GM12878 (cell line): ENCODE measurements at regions not wholly inside any gene's neighbourhood (a gene's known extent, or its start where the extent isn't known, plus 50 kb on each side); places are given as distances from the start of the nearest gene placed in this dataset.

Experiments used
- CTCF ChIP-seq, 3 experiments: IDR thresholded peaks in 2 of 3; conservative IDR thresholded peaks in 1 of 3; 2 replicates each; pipeline ENCODE4 v1.5.1; 2011; ENCODE audit warnings: low read depth in 3 of 3, low read length in 3 of 3, mild to moderate bottlenecking in 3 of 3, control low read depth in 2 of 3, moderate library complexity in 2 of 3, inconsistent platforms in 1 of 3, mixed read lengths in 1 of 3; ENCODE audit not compliant: control insufficient read depth in 2 of 3, insufficient read depth in 1 of 3; ENCODE audit errors: extremely low read depth in 1 of 3
- EGR1 ChIP-seq, 2 experiments: IDR thresholded peaks; 1 replicate in 1 of 2; 2 replicates in 1 of 2; pipeline ENCODE4 v1.6.1; 2011 to 2012; ENCODE audit warnings: low read depth in 2 of 2, low read length in 2 of 2, borderline replicate concordance in 1 of 2, mild to moderate bottlenecking in 1 of 2, moderate library complexity in 1 of 2
- ZNF274 ChIP-seq: IDR thresholded peaks from one replicate; pipeline ENCODE4 v1.8.0; 2011; ENCODE audit not compliant: insufficient read length, insufficient read depth

GRCh38 chr2:38149531-38149930 is 73.6 kb upstream of the CYP1B1 start:
- no peak for TF ChIP-seq ZNF274
- no peak for TF ChIP-seq EGR1 (IDR thresholded peaks at IDR 0.05; ENCODE audit: borderline replicate concordance in 1 of 2, low read depth in 2 of 2, low read length in 2 of 2)
- TF ChIP-seq CTCF (IDR thresholded peaks at IDR 0.05 in 2 of 3, conservative IDR thresholded peaks at IDR 0.05 in 1 of 3; ENCODE audit: control insufficient read depth in 2 of 3, extremely low read depth in 1 of 3, insufficient read depth in 1 of 3, low read depth in 3 of 3, low read length in 3 of 3) = no peak
